Fibroblast of the aortic adventitia (primary cell): ENCODE measurements at regions not wholly inside any gene's neighbourhood (a gene's known extent, or its start where the extent isn't known, plus 50 kb on each side); places are given as distances from the start of the nearest gene placed in this dataset.
A peak's percentile ranks its signal among the peaks of the same experiment; 100 is the strongest.

Source experiments
- DNase-seq: peaks from one replicate; pipeline ENCODE4 v3.0.0-alpha.2; 2010; ENCODE audit warnings: low read depth
- H3K4me3 ChIP-seq: 2 replicates; pipeline ENCODE4 v1.5.1; 2011; ENCODE audit warnings: low read depth, mild to moderate bottlenecking, control low read depth, low read length, moderate library complexity
- CTCF ChIP-seq: IDR thresholded peaks from 2 replicates; pipeline ENCODE4 v1.5.1; 2011; ENCODE audit warnings: mild to moderate bottlenecking, low read length, control low read depth, inconsistent platforms; ENCODE audit not compliant: insufficient read depth

- no peak for TF ChIP-seq CTCF
- DNase-seq, result no peak
Observed at GRCh38 chr4:20451986-20452385, 200.3 kb downstream of the SLIT2 start.

GRCh38 chr4:20454515-20454914 is 202.8 kb downstream of the SLIT2 start:
- no peak overlapping the region for H3K4me3 ChIP-seq
- DNase-seq, result no peak
- no peak for TF ChIP-seq CTCF

More at GRCh38 chr4:20451986-20452385, 200.3 kb downstream of the SLIT2 start:
- H3K4me3 ChIP-seq, result no peak overlapping the region

- TF ChIP-seq CTCF, result no peak
- H3K4me3 ChIP-seq, result no peak overlapping the region
- DNase-seq, result no peak
Observed at GRCh38 chr4:20456407-20456806, 204.7 kb downstream of the SLIT2 start.

- no peak overlapping the region for H3K4me3 ChIP-seq
- DNase-seq, result no peak
- TF ChIP-seq CTCF, result no peak
Observed at GRCh38 chr4:20462426-20463175, 210.9 kb downstream of the SLIT2 start.

- no peak for DNase-seq
- no peak for TF ChIP-seq CTCF
- no peak overlapping the region for H3K4me3 ChIP-seq
Observed at GRCh38 chr4:20463176-20463430, 211.4 kb downstream of the SLIT2 start.

GRCh38 chr4:20464381-20464780 is 212.7 kb downstream of the SLIT2 start:
- peak; percentile 49 for DNase-seq
- no peak for TF ChIP-seq CTCF
- H3K4me3 ChIP-seq, result no peak overlapping the region

- no peak for TF ChIP-seq CTCF
- no peak overlapping the region for H3K4me3 ChIP-seq
- DNase-seq, result peak; percentile 50
Observed at GRCh38 chr4:20474119-20474518, 222.4 kb downstream of the SLIT2 start.
